ENCODE measurements at regions not wholly inside any gene's neighbourhood (a gene's known extent, or its start where the extent isn't known, plus 50 kb on each side); places are given as distances from the start of the nearest gene placed in this dataset.
"Not testable (repeated sequence)": the region's sequence is repeated elsewhere in the genome, so short reads cannot be mapped to it uniquely, and the experiment has no call there.

DNA sequence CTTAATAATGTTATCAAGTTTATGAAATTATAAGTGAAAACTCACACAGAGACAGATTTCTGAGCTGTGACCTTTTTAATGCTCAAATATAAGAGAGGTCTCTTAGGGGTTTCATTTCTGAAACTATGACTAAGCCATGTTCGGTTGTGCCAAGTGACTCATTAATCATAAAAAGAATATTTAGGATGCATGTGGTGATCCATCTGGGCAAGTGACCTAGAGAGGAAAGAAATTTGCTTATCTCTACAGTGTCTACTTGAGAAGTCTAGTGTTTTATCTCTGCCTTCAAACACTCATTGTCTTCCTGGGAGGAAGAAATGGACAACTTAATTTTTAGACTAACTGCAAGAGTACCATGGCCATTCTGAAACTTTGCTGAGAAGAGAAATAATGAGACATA is 545.3 kb upstream of the GRID2 start:
- H3K4me3 ChIP-seq = no peak overlapping the region
- no peaks in the 10 kb centered on the region for H3K9me3 ChIP-seq
- H3K27me3 ChIP-seq = no peaks in the 10 kb centered on the region
- intact Hi-C loops (cut with DNase I; ENCODE audit: low total_unique reads) = no loop called here
- no peak for DNase-seq
- H3K4me1 ChIP-seq = no peaks in the 10 kb centered on the region
- no peaks in the 10 kb centered on the region for H3K36me3 ChIP-seq
- TF ChIP-seq, protein P1, sequence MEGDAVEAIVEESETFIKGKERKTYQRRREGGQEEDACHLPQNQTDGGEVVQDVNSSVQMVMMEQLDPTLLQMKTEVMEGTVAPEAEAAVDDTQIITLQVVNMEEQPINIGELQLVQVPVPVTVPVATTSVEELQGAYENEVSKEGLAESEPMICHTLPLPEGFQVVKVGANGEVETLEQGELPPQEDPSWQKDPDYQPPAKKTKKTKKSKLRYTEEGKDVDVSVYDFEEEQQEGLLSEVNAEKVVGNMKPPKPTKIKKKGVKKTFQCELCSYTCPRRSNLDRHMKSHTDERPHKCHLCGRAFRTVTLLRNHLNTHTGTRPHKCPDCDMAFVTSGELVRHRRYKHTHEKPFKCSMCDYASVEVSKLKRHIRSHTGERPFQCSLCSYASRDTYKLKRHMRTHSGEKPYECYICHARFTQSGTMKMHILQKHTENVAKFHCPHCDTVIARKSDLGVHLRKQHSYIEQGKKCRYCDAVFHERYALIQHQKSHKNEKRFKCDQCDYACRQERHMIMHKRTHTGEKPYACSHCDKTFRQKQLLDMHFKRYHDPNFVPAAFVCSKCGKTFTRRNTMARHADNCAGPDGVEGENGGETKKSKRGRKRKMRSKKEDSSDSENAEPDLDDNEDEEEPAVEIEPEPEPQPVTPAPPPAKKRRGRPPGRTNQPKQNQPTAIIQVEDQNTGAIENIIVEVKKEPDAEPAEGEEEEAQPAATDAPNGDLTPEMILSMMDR (IDR thresholded peaks at IDR 0.05) = no peak
- no peak overlapping the region for H3K27ac ChIP-seq

DNA sequence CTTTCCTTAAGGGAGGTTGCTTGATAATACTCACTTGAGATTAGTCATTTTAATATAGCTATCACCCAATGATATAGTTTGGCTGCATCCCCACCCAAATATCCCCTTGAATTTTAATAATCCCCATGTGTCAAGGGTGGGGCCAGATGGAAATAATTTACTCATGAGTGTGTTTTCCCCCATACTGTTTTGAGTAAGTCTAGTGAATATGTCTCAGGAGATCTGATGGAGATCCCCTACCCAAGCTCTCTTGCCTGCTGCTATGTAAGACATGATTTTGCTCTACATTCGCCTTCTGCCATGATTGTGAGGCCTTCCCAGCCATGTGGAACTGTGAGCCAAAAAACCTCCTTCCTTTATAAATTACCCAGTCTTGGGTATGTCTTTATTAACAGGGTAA is 539.7 kb upstream of the GRID2 start:
- TF ChIP-seq, protein P1 (IDR thresholded peaks at IDR 0.05) = no peak
- intact Hi-C loops (cut with DNase I; ENCODE audit: low total_unique reads) = no loop called here
- Histone ChIP-seq H3K4me1 (no peaks in the 10 kb centered on the region), H3K27ac (no peak overlapping the region), H3K4me3 (no peak overlapping the region), H3K9me3 (no peaks in the 10 kb centered on the region), H3K27me3 (no peaks in the 10 kb centered on the region), H3K36me3 (no peaks in the 10 kb centered on the region)
- DNase-seq = no peak

DNA sequence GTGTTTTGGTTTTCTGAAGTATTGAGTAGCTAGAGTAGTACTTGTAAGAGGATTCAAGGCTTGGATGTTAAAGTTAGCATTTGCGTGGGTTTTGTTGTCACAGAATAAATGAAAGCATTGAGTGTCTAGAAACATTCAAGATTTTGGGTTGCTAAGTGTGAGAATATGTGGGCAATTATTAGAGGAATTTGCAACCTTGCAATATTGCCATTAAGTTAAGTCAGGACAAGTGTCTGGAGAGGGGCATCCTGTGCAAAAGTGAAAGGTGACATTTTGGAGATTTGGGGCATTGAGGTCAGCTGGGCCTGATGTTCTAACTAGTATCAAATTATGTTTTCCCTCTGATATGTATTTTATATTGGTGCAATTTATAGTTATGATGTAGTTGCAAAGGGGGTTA is 533.9 kb upstream of the GRID2 start:
- Histone ChIP-seq H3K4me3 (no peak overlapping the region), H3K27ac (no peak overlapping the region), H3K27me3 (no peaks in the 10 kb centered on the region), H3K4me1 (no peaks in the 10 kb centered on the region), H3K9me3 (no peaks in the 10 kb centered on the region), H3K36me3 (no peaks in the 10 kb centered on the region)
- TF ChIP-seq, protein P1 (IDR thresholded peaks at IDR 0.05) = no peak
- no peak for DNase-seq
- intact Hi-C loops (cut with DNase I; ENCODE audit: low total_unique reads) = no loop called here

DNA sequence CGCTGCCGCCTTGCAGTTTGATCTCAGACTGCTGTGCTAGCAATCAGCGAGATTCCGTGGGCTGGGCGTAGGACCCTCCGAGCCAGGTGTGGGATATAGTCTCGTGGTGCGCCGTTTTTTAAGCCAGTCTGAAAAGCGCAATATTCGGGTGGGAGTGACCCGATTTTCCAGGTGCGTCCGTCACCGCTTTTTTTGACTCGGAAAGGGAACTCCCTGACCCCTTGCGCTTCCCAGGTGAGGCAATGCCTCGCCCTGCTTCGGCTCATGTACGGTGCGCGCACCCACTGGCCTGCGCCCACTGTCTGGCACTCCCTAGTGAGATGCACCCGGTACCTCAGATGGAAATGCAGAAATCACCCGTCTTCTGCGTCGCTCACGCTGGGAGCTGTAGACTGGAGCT is 512.1 kb upstream of the GRID2 start:
- H3K36me3 ChIP-seq; intact Hi-C loops (cut with DNase I; ENCODE audit: low total_unique reads); H3K4me3 ChIP-seq; H3K9me3 ChIP-seq; DNase-seq; H3K4me1 ChIP-seq; H3K27me3 ChIP-seq; H3K27ac ChIP-seq: not testable (repeated sequence)

DNA sequence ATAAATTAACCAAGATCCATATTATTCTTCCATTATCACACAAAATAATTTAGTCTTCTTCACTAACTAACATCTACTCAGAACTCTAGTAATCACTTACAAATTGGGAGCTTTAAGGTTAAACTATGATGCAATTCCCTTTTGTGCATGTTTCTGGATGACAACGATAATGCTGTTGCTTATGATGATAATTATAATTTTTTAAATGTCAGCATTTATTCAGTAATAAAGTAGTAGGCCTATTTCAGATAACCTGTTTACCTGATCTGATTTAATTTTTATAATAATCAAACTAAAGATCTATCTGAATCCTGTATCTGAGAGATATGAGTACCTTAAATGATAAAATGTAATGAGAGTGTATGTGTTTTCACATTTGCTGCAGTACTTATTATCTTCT is 507.8 kb upstream of the GRID2 start:
- TF ChIP-seq, protein P1 (IDR thresholded peaks at IDR 0.05) = no peak
- Histone ChIP-seq H3K9me3 (no peaks in the 10 kb centered on the region), H3K27me3 (no peaks in the 10 kb centered on the region), H3K27ac (no peak overlapping the region), H3K4me1 (no peaks in the 10 kb centered on the region), H3K4me3 (no peak overlapping the region), H3K36me3 (no peaks in the 10 kb centered on the region)
- intact Hi-C loops (cut with DNase I; ENCODE audit: low total_unique reads) = no loop called here
- DNase-seq = no peak

DNA sequence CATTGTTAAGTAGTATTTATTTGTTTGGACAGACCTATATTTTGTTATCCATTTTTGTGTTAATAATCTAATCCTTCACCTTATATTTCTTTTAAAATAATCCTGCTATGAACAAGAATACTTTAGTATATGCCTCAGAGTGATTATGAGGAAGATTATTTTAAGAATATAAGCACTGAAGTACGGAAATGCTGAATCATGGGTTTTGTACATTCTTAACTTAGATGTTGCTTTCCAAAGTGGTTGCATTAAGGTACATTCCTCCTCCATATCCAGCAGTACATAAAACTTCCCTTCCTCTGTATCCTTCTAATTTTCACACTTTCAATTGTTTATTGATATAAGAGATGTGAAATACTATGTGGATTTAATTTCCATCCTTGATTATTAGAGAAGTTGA is 491.4 kb upstream of the GRID2 start:
- Histone ChIP-seq H3K36me3 (no peaks in the 10 kb centered on the region), H3K27ac (no peak overlapping the region), H3K4me3 (no peak overlapping the region), H3K4me1 (no peaks in the 10 kb centered on the region), H3K9me3 (no peaks in the 10 kb centered on the region), H3K27me3 (no peaks in the 10 kb centered on the region)
- TF ChIP-seq, protein P1 (IDR thresholded peaks at IDR 0.05) = no peak
- no peak for DNase-seq
- intact Hi-C loops (cut with DNase I; ENCODE audit: low total_unique reads) = loop anchor here (10.0 kb wide), 1 partner anchor 1138 kb away; no protein-coding TSS in a partner anchor
